Activated CD4-positive, alpha-beta T cell treated with anti-CD3 and anti-CD28 coated beads for 4 hours (primary cell): ENCODE measurements at regions not wholly inside any gene's neighbourhood (a gene's known extent, or its start where the extent isn't known, plus 50 kb on each side); places are given as distances from the start of the nearest gene placed in this dataset.

ENCODE experiments used
- DNase-seq, 2 donors: peaks; one replicate each; pipeline ENCODE4 v3.0.0-alpha.2; 2020

GRCh38 chr9:107732781-107733522 lies 243.4 kb upstream of the KLF4 start:
- DNase-seq: no peak

- no peak for DNase-seq
Observed at GRCh38 chr9:107731115-107731762, 241.7 kb upstream of the KLF4 start.

- no peak for DNase-seq
Observed at GRCh38 chr9:107730666-107731065, 241.1 kb upstream of the KLF4 start.

GRCh38 chr9:107727086-107727780 lies 237.7 kb upstream of the KLF4 start:
- no peak for DNase-seq

- no peak for DNase-seq
Observed at GRCh38 chr9:107723015-107723414, 233.4 kb upstream of the KLF4 start.

- DNase-seq: no peak
Observed at GRCh38 chr9:107721705-107722245, 232.2 kb upstream of the KLF4 start.

GRCh38 chr9:107720501-107720900 lies 230.9 kb upstream of the KLF4 start:
- DNase-seq: no peak

GRCh38 chr9:107717529-107718314 lies 228.2 kb upstream of the KLF4 start:
- no peak for DNase-seq

- DNase-seq: no peak
Observed at GRCh38 chr9:107715740-107716139, 226.2 kb upstream of the KLF4 start.

- no peak for DNase-seq
Observed at GRCh38 chr9:107713470-107713869, 223.9 kb upstream of the KLF4 start.

- no peak for DNase-seq
Observed at GRCh38 chr9:107712390-107712789, 222.8 kb upstream of the KLF4 start.

- DNase-seq: no peak
Observed at GRCh38 chr9:107711542-107711941, 222.0 kb upstream of the KLF4 start.

GRCh38 chr9:107710953-107711352 lies 221.4 kb upstream of the KLF4 start:
- DNase-seq: no peak

- no peak for DNase-seq
Observed at GRCh38 chr9:107710546-107710945, 221.0 kb upstream of the KLF4 start.

- DNase-seq: no peak
Observed at GRCh38 chr9:107708791-107709190, 219.2 kb upstream of the KLF4 start.

- DNase-seq: no peak
Observed at GRCh38 chr9:107707915-107708441, 218.4 kb upstream of the KLF4 start.

GRCh38 chr9:107707428-107707837 lies 217.9 kb upstream of the KLF4 start:
- no peak for DNase-seq

GRCh38 chr9:107706701-107707427 lies 217.3 kb upstream of the KLF4 start:
- DNase-seq: no peak

- DNase-seq: no peak
Observed at GRCh38 chr9:107705521-107705920, 216.0 kb upstream of the KLF4 start.

GRCh38 chr9:107704774-107705173 lies 215.2 kb upstream of the KLF4 start:
- DNase-seq: no peak

GRCh38 chr9:107703651-107704050 lies 214.1 kb upstream of the KLF4 start:
- DNase-seq: no peak

- DNase-seq: no peak
Observed at GRCh38 chr9:107700847-107701246, 211.3 kb upstream of the KLF4 start.
